IPS DF 4.7 (cell line): ENCODE measurements at regions not wholly inside any gene's neighbourhood (a gene's known extent, or its start where the extent isn't known, plus 50 kb on each side); places are given as distances from the start of the nearest gene placed in this dataset.

Experiments used
- DNase-seq: peaks from one replicate; pipeline ENCODE4 v3.0.0-alpha.2; 2013; ENCODE audit warnings: low spot score; ENCODE audit errors: extremely low read depth

DNA sequence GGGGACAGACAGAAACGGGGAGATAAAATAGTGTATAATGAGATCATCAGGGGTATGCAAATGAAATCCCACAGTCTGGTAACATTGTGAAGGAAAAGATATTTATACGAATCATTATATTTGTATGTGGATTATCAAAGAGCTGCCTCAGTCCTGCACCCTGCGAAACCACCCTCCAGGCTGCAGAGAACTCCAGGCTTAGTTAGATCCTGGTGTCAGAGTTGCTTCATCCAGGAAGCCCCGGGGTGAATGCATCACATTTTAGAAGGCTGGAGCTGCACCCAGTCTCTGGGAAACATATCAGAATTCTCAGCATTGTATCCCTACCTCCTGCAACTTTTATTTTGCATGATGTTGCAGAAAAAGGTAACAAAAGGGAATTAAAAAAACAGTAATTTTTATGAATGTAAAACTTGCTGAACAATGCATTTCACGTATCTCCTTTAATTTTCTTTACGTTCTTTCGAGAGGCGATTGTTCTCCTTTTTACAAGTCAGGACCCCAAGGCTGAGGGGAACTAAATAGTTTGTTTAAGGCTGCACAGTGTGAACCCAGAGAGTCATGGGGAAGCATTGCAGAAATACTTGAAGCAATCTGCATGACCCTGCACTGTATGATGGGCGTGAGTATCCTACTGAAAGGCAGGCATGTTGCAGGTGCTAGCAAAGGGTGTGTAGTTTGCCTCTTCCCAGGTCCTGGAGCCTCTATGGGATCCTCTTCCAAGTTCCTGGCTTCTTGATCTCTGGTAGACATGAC, 299.5 kb upstream of the CLNK start:
- DNase-seq = no peak

DNA sequence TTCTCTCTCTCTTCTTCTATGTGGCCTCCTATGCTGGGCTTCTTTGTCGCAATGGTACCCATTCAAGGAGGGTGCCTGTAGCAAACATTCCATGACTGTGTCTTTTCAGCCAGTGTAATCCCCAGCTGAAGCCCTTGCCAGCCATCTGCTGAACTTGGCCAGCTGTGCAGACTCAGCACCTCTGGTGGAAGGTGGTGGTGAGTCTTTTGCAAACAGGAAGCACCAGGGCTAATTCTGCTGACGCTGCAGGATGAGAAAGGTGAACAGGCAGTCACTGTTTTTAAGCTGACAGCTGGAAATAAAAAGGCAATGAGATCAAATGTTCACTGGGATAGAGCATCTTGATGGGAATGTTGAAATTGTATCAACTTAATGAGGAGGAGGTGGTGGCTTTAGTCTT, 298.7 kb upstream of the CLNK start:
- no peak for DNase-seq

- peak; percentile 38 for DNase-seq
Measured at GRCh38 chr4:10982305-10982704, 297.7 kb upstream of the CLNK start.

- DNase-seq = no peak
Measured at GRCh38 chr4:10981576-10981975, 297.0 kb upstream of the CLNK start.

DNA sequence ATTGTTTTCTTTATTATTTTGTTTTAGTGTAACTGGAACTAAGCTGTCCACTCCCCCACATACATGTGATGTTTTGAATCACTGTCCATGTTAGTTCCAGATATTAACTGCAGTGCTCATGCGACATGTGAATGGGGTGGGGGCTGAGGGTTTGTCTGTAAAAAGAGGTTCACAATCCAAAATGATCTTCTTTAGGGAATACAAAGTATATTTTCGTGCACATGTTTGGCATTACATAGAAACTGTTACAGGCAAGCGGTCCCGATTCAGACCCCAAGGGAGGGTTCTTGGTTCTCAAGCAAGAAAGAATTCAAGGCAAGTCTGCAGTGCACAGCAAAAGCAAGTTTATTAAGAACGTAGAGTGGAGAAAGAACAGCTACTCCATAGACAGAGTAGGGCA, 296.5 kb upstream of the CLNK start:
- DNase-seq = no peak

DNA sequence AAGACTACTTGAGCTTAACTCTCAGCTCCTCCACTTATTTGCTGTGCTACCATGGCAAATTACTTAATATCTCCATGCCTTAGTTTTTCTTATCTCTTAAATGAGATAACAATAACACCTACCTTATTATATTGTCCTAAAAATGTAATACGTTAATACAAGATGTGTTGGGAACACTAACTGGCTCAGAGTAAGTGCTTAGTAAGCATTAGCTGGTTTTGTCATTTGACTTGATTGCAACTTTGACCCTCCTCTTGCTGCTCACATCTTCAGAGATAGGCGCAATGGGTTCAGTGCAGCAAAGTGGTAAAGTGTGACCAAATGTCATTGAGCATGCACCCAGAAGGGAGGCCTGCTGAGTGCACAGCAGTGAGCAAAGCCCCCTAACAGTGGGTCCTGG, 294.5 kb upstream of the CLNK start:
- no peak for DNase-seq

GRCh38 chr4:10977534-10977933, 293.0 kb upstream of the CLNK start:
- DNase-seq = no peak

DNA sequence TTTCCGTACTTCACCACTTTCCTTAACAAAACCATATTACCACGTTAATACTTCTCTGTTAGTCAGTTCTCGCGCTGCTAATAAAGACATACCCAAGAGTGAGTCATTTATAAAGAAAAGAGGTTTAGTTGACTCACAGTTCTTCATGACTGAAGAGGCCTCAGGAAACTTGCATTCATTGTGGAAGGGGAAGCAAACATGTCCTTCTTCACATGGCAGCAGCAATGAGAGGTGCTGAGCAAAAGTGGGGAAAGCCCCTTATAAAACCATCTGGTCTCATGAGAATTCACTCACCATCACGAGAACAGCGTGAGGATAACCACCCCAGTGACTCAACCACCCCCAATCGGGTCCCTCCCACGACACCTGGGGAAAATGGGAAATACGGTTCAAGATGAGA, 289.8 kb upstream of the CLNK start:
- no peak for DNase-seq

DNA sequence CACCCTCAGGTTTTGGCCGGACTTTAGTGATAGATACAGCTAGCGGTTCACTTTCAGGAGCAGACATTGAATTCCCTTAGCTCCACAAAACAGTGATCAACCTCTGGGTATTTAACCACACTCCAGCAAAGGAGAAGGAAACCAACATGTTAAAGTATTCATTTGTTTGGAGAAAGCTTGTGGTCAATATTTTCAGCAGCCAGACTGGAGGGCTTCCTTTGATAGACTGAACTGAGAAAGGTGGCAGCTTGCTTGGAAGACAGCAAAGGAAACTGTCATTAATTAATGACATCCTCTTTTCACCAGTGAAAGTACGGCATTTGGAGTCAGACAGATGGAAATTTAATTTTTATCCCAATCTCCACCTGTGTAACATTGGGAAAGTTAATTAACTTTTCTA, 289.1 kb upstream of the CLNK start:
- DNase-seq = no peak

GRCh38 chr4:10971800-10972401, 287.3 kb upstream of the CLNK start:
- DNase-seq = no peak

GRCh38 chr4:10965196-10965595, 280.6 kb upstream of the CLNK start:
- no peak for DNase-seq

- DNase-seq = no peak
Measured at GRCh38 chr4:10963958-10964703, 279.6 kb upstream of the CLNK start.

- no peak for DNase-seq
Measured at GRCh38 chr4:10963241-10963640, 278.7 kb upstream of the CLNK start.

GRCh38 chr4:10962246-10962645, 277.7 kb upstream of the CLNK start:
- no peak for DNase-seq

- DNase-seq = no peak
Measured at GRCh38 chr4:10960389-10960788, 275.8 kb upstream of the CLNK start.

- no peak for DNase-seq
Measured at GRCh38 chr4:10959586-10959985, 275.0 kb upstream of the CLNK start.

GRCh38 chr4:10958226-10958856, 273.8 kb upstream of the CLNK start:
- DNase-seq = peak; percentile 38

- DNase-seq = no peak
Measured at GRCh38 chr4:10951306-10951705, 266.7 kb upstream of the CLNK start.

- DNase-seq = no peak
Measured at GRCh38 chr4:10949039-10949733, 264.6 kb upstream of the CLNK start.

DNA sequence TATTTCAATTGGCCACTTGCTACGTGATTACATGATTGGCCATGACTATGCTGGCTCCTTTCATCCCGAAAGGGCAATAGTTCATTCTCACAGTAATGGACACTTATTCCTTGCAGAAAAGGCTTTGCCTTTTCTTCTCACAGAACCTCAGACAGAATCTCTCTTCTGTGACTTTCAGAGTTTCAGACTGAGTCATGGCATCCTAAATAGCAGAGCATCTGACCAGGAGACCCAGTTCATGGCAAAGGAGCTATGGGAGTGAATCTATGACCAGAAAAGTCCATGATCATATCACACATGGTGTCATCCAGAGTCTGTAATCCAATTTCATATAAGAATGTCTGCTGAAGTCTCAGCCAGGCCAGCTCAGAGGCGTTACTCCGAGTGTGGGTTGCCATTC, 263.3 kb upstream of the CLNK start:
- DNase-seq = no peak

DNA sequence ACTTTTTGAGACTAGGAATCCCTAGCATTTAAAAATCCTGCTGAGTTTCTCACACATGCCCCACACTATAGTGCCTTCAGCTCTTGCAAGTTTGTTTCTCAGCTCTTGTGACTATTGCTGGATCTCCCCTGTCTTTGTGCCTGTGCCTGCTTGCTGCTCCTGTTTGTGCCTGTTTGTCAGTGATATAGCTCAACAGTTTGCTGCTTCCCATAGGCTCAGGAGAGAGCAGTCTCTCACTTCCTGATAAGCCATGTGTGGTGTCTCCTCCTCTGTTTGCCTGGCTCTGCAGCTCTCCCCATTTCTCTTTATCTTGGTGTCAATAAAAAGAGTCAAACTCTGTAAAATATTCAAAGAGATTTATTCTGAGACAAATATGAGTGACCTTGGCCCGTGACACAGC, 259.8 kb upstream of the CLNK start:
- no peak for DNase-seq

DNA sequence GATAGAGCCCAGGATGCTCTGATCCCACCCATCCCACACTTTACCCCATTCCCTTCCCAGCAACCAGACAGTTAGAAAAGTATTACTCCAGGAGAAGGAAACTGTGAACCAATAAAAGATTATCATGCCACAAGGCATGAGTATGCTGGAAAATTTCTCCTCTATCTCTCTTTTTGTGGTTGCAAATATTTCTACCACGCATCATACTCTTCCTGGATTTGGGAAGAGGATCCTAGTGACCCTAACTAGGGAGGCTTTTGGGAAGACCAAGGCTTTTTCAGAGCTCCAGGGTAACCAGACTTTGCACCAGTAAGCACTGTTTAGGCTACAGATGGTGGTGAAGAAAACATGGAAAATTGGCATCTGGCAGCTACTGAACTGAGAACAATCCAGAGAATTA, 257.6 kb upstream of the CLNK start:
- DNase-seq = no peak
